NCI-H446 (cell line): ENCODE measurements at regions not wholly inside any gene's neighbourhood (a gene's known extent, or its start where the extent isn't known, plus 50 kb on each side); places are given as distances from the start of the nearest gene placed in this dataset.
"Not testable (repeated sequence)": the region's sequence is repeated elsewhere in the genome, so short reads cannot be mapped to it uniquely, and the experiment has no call there.

Source experiments
- DNase-seq, 2 experiments: peaks; one replicate each; lab custom pipeline; 2025; lab: John Stamatoyannopoulos, UW

GRCh38 chr10:8386781-8387180 lies 332.3 kb downstream of the GATA3 start:
- no peak for DNase-seq

GRCh38 chr10:8389630-8390029 lies 335.1 kb downstream of the GATA3 start:
- no peak for DNase-seq

- no peak for DNase-seq
These were observed 337.7 kb downstream of the GATA3 start for GRCh38 chr10:8392216-8392615.

- DNase-seq: no peak
These were observed 339.0 kb downstream of the GATA3 start for GRCh38 chr10:8393531-8393930.

- no peak for DNase-seq
These were observed 342.2 kb downstream of the GATA3 start for GRCh38 chr10:8396675-8397074.

- DNase-seq: no peak
These were observed 344.3 kb downstream of the GATA3 start for GRCh38 chr10:8398771-8399170.

- no peak for DNase-seq
These were observed 345.7 kb downstream of the GATA3 start for GRCh38 chr10:8400151-8400550.

- no peak for DNase-seq
These were observed 346.4 kb downstream of the GATA3 start for GRCh38 chr10:8400892-8401291.

- DNase-seq: no peak
These were observed 347.0 kb downstream of the GATA3 start for GRCh38 chr10:8401531-8401930.

- no peak for DNase-seq
These were observed 348.1 kb downstream of the GATA3 start for GRCh38 chr10:8402576-8402975.

- no peak for DNase-seq
These were observed 349.4 kb downstream of the GATA3 start for GRCh38 chr10:8403711-8404371.

- DNase-seq: no peak
These were observed 350.2 kb downstream of the GATA3 start for GRCh38 chr10:8404721-8405120.

- no peak for DNase-seq
These were observed 351.1 kb downstream of the GATA3 start for GRCh38 chr10:8405596-8405995.

- DNase-seq: no peak
These were observed 353.1 kb downstream of the GATA3 start for GRCh38 chr10:8407501-8408021.

- DNase-seq: no peak
These were observed 356.0 kb downstream of the GATA3 start for GRCh38 chr10:8410506-8410905.

GRCh38 chr10:8412541-8412940 lies 358.1 kb downstream of the GATA3 start:
- DNase-seq: no peak

GRCh38 chr10:8415029-8415428 lies 360.5 kb downstream of the GATA3 start:
- DNase-seq: not testable (repeated sequence)

- no peak for DNase-seq
These were observed 361.8 kb downstream of the GATA3 start for GRCh38 chr10:8416192-8416701.

GRCh38 chr10:8416760-8417159 lies 362.3 kb downstream of the GATA3 start:
- no peak for DNase-seq

- DNase-seq: no peak
These were observed 363.1 kb downstream of the GATA3 start for GRCh38 chr10:8417631-8418030.

GRCh38 chr10:8418631-8419030 lies 364.1 kb downstream of the GATA3 start:
- no peak for DNase-seq

- DNase-seq: no peak
These were observed 365.7 kb downstream of the GATA3 start for GRCh38 chr10:8420182-8420581.

GRCh38 chr10:8424555-8425211 lies 370.2 kb downstream of the GATA3 start:
- DNase-seq: no peak
